GM23338 (cell line): ENCODE measurements at regions not wholly inside any gene's neighbourhood (a gene's known extent, or its start where the extent isn't known, plus 50 kb on each side); places are given as distances from the start of the nearest gene placed in this dataset.

Experiments used
- ATAC-seq: fragments of 200-7000 bp; cut with Tn5 transposase; 3 replicates; pipeline ENCODE4 v1.9.1; 2020
- DNase-seq: peaks from one replicate; pipeline ENCODE4 v3.0.0-alpha.2; 2015; ENCODE audit warnings: low spot score
- H2AFZ ChIP-seq: fragments of 200-600 bp; sonication (generic); 2 replicates; pipeline ENCODE4 v1.8.0; 2016; ENCODE audit warnings: antibody characterized with exemption, mild to moderate bottlenecking, moderate library complexity
- H3F3A ChIP-seq: fragments of 200-600 bp; sonication (generic); replicated peaks from 2 replicates; pipeline ENCODE4 v1.8.0; 2017; ENCODE audit warnings: antibody characterized with exemption, mixed run types, low read depth
- H3K27ac ChIP-seq: fragments of 200-600 bp; sonication (generic); 2 replicates; pipeline ENCODE4 v1.6.1; 2016; ENCODE audit warnings: low read depth
- H3K27me3 ChIP-seq: fragments of 200-600 bp; sonication (generic); 2 replicates; pipeline ENCODE4 v1.8.0; 2016; ENCODE audit warnings: mild to moderate bottlenecking, mixed run types, moderate library complexity; ENCODE audit not compliant: insufficient read depth
- H3K36me3 ChIP-seq: fragments of 200-600 bp; sonication (generic); 2 replicates; pipeline ENCODE4 v1.8.0; 2016; ENCODE audit warnings: mild to moderate bottlenecking; ENCODE audit not compliant: insufficient read depth
- H3K4me1 ChIP-seq: fragments of 200-600 bp; sonication (generic); 2 replicates; pipeline ENCODE4 v1.8.0; 2016; ENCODE audit warnings: mild to moderate bottlenecking, moderate library complexity; ENCODE audit not compliant: insufficient read depth
- H3K4me2 ChIP-seq: fragments of 200-600 bp; sonication (generic); 2 replicates; pipeline ENCODE4 v1.7.1; 2017; ENCODE audit warnings: mixed run types
- H3K4me3 ChIP-seq: fragments of 200-600 bp; sonication (generic); 2 replicates; pipeline ENCODE4 v1.6.1; 2016; ENCODE audit warnings: mixed run types
- H3K79me2 ChIP-seq: fragments of 200-600 bp; sonication (generic); replicated peaks from 2 replicates; pipeline ENCODE4 v1.8.0; 2017; ENCODE audit warnings: mild to moderate bottlenecking; ENCODE audit not compliant: insufficient read depth
- H3K9me2 ChIP-seq: fragments of 200-600 bp; sonication (generic); 2 replicates; pipeline ENCODE4 v1.8.0; 2017; ENCODE audit not compliant: insufficient read depth
- H4K20me1 ChIP-seq: fragments of 200-600 bp; sonication (generic); replicated peaks from 2 replicates; pipeline ENCODE4 v1.8.0; 2017; ENCODE audit warnings: mild to moderate bottlenecking; ENCODE audit not compliant: insufficient read depth
- H3K27ac Mint-ChIP-seq: 2 replicates; pipeline ENCODE4 v1.8.0; 2020; ENCODE audit warnings: inconsistent platforms, mild to moderate bottlenecking, moderate library complexity, mixed read lengths
- H3K27me3 Mint-ChIP-seq: 3 replicates; pipeline ENCODE4 v1.8.0; 2022; ENCODE audit warnings: low read depth, mild to moderate bottlenecking, moderate library complexity, mixed read lengths, inconsistent platforms; ENCODE audit not compliant: insufficient read depth, poor library complexity
- H3K36me3 Mint-ChIP-seq: 3 replicates; pipeline ENCODE4 v1.8.0; 2021; ENCODE audit warnings: low read depth, mild to moderate bottlenecking, inconsistent platforms, moderate library complexity, mixed read lengths
- H3K4me1 Mint-ChIP-seq: 3 replicates; pipeline ENCODE4 v1.8.0; 2020; ENCODE audit warnings: mild to moderate bottlenecking, inconsistent platforms, mixed read lengths
- H3K4me3 Mint-ChIP-seq: 3 replicates; pipeline ENCODE4 v1.8.0; 2021; ENCODE audit warnings: moderate library complexity, mild to moderate bottlenecking, inconsistent platforms, mixed read lengths
- H3K9me3 Mint-ChIP-seq: 3 replicates; pipeline ENCODE4 v1.8.0; 2020; ENCODE audit warnings: moderate library complexity, mild to moderate bottlenecking, inconsistent platforms, mixed read lengths
- CREB1 ChIP-seq: fragments of 250-450 bp; sonication (Bioruptor Pico); IDR thresholded peaks from 2 replicates; pipeline ENCODE4 v1.5.0; 2020; ENCODE audit warnings: low read depth, mild to moderate bottlenecking, moderate library complexity
- CTCF ChIP-seq, 2 experiments: fragments of 200-600 bp in 1 of 2; sonication (generic) in 1 of 2; conservative IDR thresholded peaks; 2 replicates each; pipeline versions ENCODE4 v1.5.1 to v1.6.1; 2016 to 2017; ENCODE audit warnings: antibody characterized with exemption in 2 of 2, low read depth in 2 of 2, mild to moderate bottlenecking in 2 of 2, moderate library complexity in 1 of 2
- ETS1 ChIP-seq: IDR thresholded peaks from 2 replicates; pipeline ENCODE4 v1.6.1; 2016; ENCODE audit warnings: antibody characterized with exemption
- EZH2 ChIP-seq: fragments of 200-600 bp; sonication (generic); IDR thresholded peaks from one replicate; pipeline ENCODE4 v1.8.0; 2017; ENCODE audit warnings: antibody characterized with exemption, mild to moderate bottlenecking, low read depth; ENCODE audit not compliant: unreplicated experiment
- EZH2phosphoT487 ChIP-seq: fragments of 200-600 bp; sonication (generic); IDR thresholded peaks from one replicate; pipeline ENCODE4 v1.8.1; 2018; ENCODE audit warnings: antibody characterized with exemption; ENCODE audit not compliant: unreplicated experiment
- JUNB ChIP-seq: IDR thresholded peaks from one replicate; pipeline ENCODE4 v1.6.1; 2016; ENCODE audit warnings: antibody characterized with exemption; ENCODE audit not compliant: unreplicated experiment
- NANOG ChIP-seq: IDR thresholded peaks from 2 replicates; pipeline ENCODE4 v1.6.1; 2016; ENCODE audit warnings: antibody characterized with exemption, borderline replicate concordance
- POLR2AphosphoS5 ChIP-seq: IDR thresholded peaks from 2 replicates; pipeline ENCODE4 v1.6.1; 2016; ENCODE audit warnings: antibody characterized with exemption, low read depth
- REST ChIP-seq: IDR thresholded peaks from one replicate; pipeline ENCODE4 v1.6.1; 2018; ENCODE audit warnings: antibody characterized with exemption; ENCODE audit not compliant: unreplicated experiment
- STAT1 ChIP-seq: IDR thresholded peaks from one replicate; pipeline ENCODE4 v1.6.1; 2016; ENCODE audit warnings: antibody characterized with exemption; ENCODE audit not compliant: unreplicated experiment
- ZNF114 ChIP-seq: fragments of 250-450 bp; sonication (Bioruptor Pico); IDR thresholded peaks from 2 replicates; pipeline ENCODE4 v1.5.0; 2020; ENCODE audit warnings: mild to moderate bottlenecking, moderate library complexity
- ZNF331 ChIP-seq: fragments of 250-450 bp; sonication (Bioruptor Pico); IDR thresholded peaks from 2 replicates; pipeline ENCODE4 v1.5.0; 2020; ENCODE audit warnings: low read depth, mild to moderate bottlenecking, moderate library complexity
- ZNF462 ChIP-seq: fragments of 250-450 bp; sonication (Bioruptor Pico); IDR thresholded peaks from 2 replicates; pipeline ENCODE4 v1.5.0; 2020; ENCODE audit warnings: mild to moderate bottlenecking, moderate library complexity

- H3K4me3 ChIP-seq, result no peak overlapping the region
- DNase-seq (no peak), ATAC-seq (no peak)
- H3K4me2 ChIP-seq, result no peak overlapping the region
- H3K27me3 Mint-ChIP-seq, result no peaks in the 10 kb centered on the region
- H3K27me3 ChIP-seq, result no peaks in the 10 kb centered on the region
- H3K9me3 Mint-ChIP-seq, result no peaks in the 10 kb centered on the region; the same call in 2 of the 3 replicates
- no peaks in the 10 kb centered on the region for H3K79me2 ChIP-seq
- H3K4me1 ChIP-seq, result no peaks in the 10 kb centered on the region
- no peaks in the 10 kb centered on the region for H3K36me3 Mint-ChIP-seq
- no peaks in the 10 kb centered on the region for H3K36me3 ChIP-seq
- H3K9me2 ChIP-seq, result peaks cover 6% of the 10 kb centered on the region; the same call in 1 of the 2 replicates
- H4K20me1 ChIP-seq, result no peaks in the 10 kb centered on the region
- no peaks in the 10 kb centered on the region for H3F3A ChIP-seq
- H3K27ac Mint-ChIP-seq, result no peak overlapping the region
- TF ChIP-seq ETS1 (no peak), CTCF (conservative IDR thresholded peaks at IDR 0.05; ENCODE audit: low read depth in 2 of 2) (no peak), CREB1 (CRISPR knock-in tag) (no peak), EZH2 (no peak), ZNF114 (CRISPR knock-in tag) (no peak), NANOG (no peak), ZNF331 (CRISPR knock-in tag) (no peak), ZNF462 (CRISPR knock-in tag) (no peak), STAT1 (no peak), REST (no peak), POLR2AphosphoS5 (no peak), EZH2phosphoT487 (no peak), JUNB (no peak)
- H3K4me1 Mint-ChIP-seq, result 0 out of 3 replicates have a peak, but pooled peaks cover 3% of the 10 kb centered on the region
- H3K27ac ChIP-seq, result no peak overlapping the region
- H2AFZ ChIP-seq, result no peak overlapping the region
- H3K4me3 Mint-ChIP-seq, result no peak overlapping the region
These were observed 95.6 kb downstream of the ASCL1 start for GRCh38 chr12:103053089-103053488.
